ENCODE measurements at regions not wholly inside any gene's neighbourhood (a gene's known extent, or its start where the extent isn't known, plus 50 kb on each side); places are given as distances from the start of the nearest gene placed in this dataset.

DNA sequence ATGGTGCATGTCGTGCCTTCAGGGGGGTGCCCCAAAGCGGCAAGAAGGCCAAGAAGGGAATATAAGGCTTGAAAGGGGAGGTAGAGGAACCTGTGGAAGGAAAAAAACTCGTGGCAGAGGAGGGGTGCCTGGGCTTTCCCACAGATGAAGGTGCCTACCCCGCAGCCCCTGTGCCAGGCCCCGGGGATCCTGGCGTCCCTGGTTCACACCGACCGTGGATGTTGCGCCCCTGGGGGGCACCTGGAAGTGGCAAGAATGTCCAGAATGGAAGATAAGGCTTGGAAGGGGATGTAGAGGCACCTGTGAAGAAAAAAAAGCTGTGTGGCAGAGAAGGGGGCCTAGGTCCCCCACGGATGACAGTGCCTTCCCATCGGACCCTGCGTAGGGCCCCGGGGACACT, 282.2 kb downstream of the ALG10 start:
- TF ChIP-seq, protein P1, sequence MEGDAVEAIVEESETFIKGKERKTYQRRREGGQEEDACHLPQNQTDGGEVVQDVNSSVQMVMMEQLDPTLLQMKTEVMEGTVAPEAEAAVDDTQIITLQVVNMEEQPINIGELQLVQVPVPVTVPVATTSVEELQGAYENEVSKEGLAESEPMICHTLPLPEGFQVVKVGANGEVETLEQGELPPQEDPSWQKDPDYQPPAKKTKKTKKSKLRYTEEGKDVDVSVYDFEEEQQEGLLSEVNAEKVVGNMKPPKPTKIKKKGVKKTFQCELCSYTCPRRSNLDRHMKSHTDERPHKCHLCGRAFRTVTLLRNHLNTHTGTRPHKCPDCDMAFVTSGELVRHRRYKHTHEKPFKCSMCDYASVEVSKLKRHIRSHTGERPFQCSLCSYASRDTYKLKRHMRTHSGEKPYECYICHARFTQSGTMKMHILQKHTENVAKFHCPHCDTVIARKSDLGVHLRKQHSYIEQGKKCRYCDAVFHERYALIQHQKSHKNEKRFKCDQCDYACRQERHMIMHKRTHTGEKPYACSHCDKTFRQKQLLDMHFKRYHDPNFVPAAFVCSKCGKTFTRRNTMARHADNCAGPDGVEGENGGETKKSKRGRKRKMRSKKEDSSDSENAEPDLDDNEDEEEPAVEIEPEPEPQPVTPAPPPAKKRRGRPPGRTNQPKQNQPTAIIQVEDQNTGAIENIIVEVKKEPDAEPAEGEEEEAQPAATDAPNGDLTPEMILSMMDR (IDR thresholded peaks at IDR 0.05): no peak
- TF ChIP-seq EP300 (IDR thresholded peaks at IDR 0.05): no peak
- TF ChIP-seq POLR2A (IDR thresholded peaks at IDR 0.05): no peak
- TF ChIP-seq POLR2AphosphoS5 (IDR thresholded peaks at IDR 0.05): no peak

Data from stomach (tissue), 4 donors.